KOPT-K1 (cell line): ENCODE measurements at regions not wholly inside any gene's neighbourhood (a gene's known extent, or its start where the extent isn't known, plus 50 kb on each side); places are given as distances from the start of the nearest gene placed in this dataset.
"Not testable (repeated sequence)": the region's sequence is repeated elsewhere in the genome, so short reads cannot be mapped to it uniquely, and the experiment has no call there.

Experiments used
- H3K27ac ChIP-seq: fragments of 200-600 bp; sonication (generic); 2 replicates; pipeline ENCODE4 v1.5.1; 2016; ENCODE audit warnings: antibody characterized with exemption, mild to moderate bottlenecking, low read depth, low read length; ENCODE audit not compliant: poor library complexity, severe bottlenecking
- H3K36me3 ChIP-seq: fragments of 200-600 bp; sonication (generic); 2 replicates; pipeline ENCODE4 v1.5.1; 2017; ENCODE audit warnings: antibody characterized with exemption, mild to moderate bottlenecking, low read length, moderate library complexity; ENCODE audit not compliant: insufficient read depth
- H3K9me3 ChIP-seq: fragments of 200-600 bp; sonication (generic); 2 replicates; pipeline ENCODE4 v1.5.1; 2017; ENCODE audit warnings: antibody characterized with exemption, low read length, mild to moderate bottlenecking; ENCODE audit not compliant: insufficient read depth, poor library complexity, severe bottlenecking

GRCh38 chr4:160492181-160492580 is 1389.3 kb downstream of the RAPGEF2 start:
- Histone ChIP-seq H3K9me3 (peaks cover 6% of the 10 kb centered on the region), H3K27ac (no peak overlapping the region), H3K36me3 (no peaks in the 10 kb centered on the region)

GRCh38 chr4:160493206-160493605 is 1390.3 kb downstream of the RAPGEF2 start:
- no peak overlapping the region for H3K27ac ChIP-seq
- peaks cover 6% of the 10 kb centered on the region for H3K9me3 ChIP-seq
- no peaks in the 10 kb centered on the region for H3K36me3 ChIP-seq

- no peak overlapping the region for H3K27ac ChIP-seq
- no peaks in the 10 kb centered on the region for H3K36me3 ChIP-seq
- H3K9me3 ChIP-seq = peaks cover 6% of the 10 kb centered on the region
Observed at GRCh38 chr4:160495356-160495755, 1392.5 kb downstream of the RAPGEF2 start.

DNA sequence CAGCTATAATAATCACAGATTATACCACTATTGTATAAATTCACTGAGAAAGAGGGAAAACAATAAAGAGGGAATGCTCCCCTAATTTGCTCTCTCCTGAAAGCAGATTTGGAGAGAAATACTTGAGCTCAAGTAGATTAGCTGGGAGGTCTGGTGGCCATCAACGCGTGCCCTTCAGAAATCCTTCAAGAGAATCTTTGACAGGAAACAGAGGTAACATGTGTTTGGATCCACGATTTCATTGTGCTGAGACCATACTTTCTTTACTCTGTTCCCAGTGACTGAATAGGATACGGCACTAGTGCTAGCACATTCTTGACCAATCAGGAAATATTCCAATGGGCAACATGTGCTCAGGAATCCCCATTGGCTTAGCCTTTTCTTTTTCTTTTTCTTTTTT is 1395.3 kb downstream of the RAPGEF2 start:
- no peaks in the 10 kb centered on the region for H3K36me3 ChIP-seq
- H3K9me3 ChIP-seq = no peaks in the 10 kb centered on the region
- no peak overlapping the region for H3K27ac ChIP-seq

- H3K27ac ChIP-seq = no peak overlapping the region
- no peaks in the 10 kb centered on the region for H3K9me3 ChIP-seq
- no peaks in the 10 kb centered on the region for H3K36me3 ChIP-seq
Observed at GRCh38 chr4:160505724-160506123, 1402.8 kb downstream of the RAPGEF2 start.

- no peak overlapping the region for H3K27ac ChIP-seq
- no peaks in the 10 kb centered on the region for H3K9me3 ChIP-seq
- no peaks in the 10 kb centered on the region for H3K36me3 ChIP-seq
Observed at GRCh38 chr4:160510928-160511327, 1408.0 kb downstream of the RAPGEF2 start.

DNA sequence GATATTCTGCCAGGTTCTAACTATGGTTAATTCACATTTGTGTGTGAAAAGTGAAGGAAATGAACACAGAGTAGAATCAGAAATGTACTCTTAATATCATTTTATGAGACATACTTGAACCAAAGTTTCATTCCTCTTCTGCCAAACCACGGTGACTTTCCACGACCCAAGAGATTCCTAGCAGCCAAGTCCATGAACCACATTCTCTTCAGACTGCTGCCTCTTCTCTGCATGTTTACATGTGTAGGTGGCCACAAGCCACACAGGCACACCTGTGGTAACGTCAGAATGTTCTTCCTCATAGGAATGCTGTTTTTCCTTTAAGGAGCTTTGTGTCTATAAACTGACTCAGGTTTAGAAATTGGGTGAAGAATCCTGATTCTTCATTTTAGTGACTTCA is 1411.2 kb downstream of the RAPGEF2 start:
- H3K9me3 ChIP-seq = no peaks in the 10 kb centered on the region
- H3K36me3 ChIP-seq = no peaks in the 10 kb centered on the region
- H3K27ac ChIP-seq = no peak overlapping the region

GRCh38 chr4:160523231-160523630 is 1420.4 kb downstream of the RAPGEF2 start:
- H3K36me3 ChIP-seq = no peaks in the 10 kb centered on the region
- H3K9me3 ChIP-seq = no peaks in the 10 kb centered on the region
- H3K27ac ChIP-seq = no peak overlapping the region

GRCh38 chr4:160537681-160538080 is 1434.8 kb downstream of the RAPGEF2 start:
- Histone ChIP-seq H3K27ac (no peak overlapping the region), H3K9me3 (no peaks in the 10 kb centered on the region)

DNA sequence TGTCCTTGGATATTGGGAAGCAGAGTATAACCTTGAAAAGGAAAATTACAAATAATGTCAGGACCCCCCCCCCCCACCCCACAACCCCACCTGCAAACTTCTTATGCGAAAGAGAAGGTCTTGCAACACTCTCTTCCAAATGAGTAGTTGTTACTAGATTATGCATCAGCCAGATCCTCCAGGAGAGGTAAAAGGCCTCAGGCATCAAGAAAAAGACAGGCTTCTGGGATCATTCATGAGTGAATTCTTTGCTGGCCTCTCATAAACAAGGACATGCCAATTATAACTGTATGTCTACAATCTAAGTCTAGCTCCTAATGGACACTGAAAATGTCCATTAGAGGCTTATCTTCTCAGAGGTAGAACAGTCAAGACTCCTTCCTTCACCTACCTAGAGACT is 1443.3 kb downstream of the RAPGEF2 start:
- Histone ChIP-seq H3K27ac (no peak overlapping the region), H3K36me3 (no peaks in the 10 kb centered on the region)

More at GRCh38 chr4:160537681-160538080, 1434.8 kb downstream of the RAPGEF2 start:
- H3K36me3 ChIP-seq = no peaks in the 10 kb centered on the region

GRCh38 chr4:160549951-160550519 is 1447.2 kb downstream of the RAPGEF2 start:
- H3K36me3 ChIP-seq, H3K27ac ChIP-seq: not testable (repeated sequence)

More for the DNA sequence above, 1443.3 kb downstream of the RAPGEF2 start:
- H3K9me3 ChIP-seq = no peaks in the 10 kb centered on the region

DNA sequence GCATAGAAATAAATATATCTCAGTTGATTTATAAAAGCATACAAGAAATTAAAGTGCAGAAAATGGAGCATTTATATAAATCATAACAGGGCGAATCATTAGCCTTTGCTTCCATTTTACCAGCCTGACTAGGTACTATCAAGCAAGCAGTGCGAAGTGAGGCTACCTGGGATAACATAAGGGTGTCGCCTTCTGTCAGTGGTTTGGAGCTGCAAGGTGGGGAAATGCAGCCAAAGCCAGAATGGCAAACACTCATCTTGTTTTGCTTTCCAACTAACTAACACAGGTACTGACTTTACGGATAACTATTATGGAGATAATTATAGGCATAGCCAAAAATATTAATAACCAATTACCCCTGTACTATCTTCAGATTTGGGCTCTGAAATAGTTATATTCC is 1459.8 kb downstream of the RAPGEF2 start:
- Histone ChIP-seq H3K27ac (no peak overlapping the region), H3K36me3 (no peaks in the 10 kb centered on the region), H3K9me3 (no peaks in the 10 kb centered on the region)

More at GRCh38 chr4:160549951-160550519, 1447.2 kb downstream of the RAPGEF2 start:
- H3K9me3 ChIP-seq = not testable (repeated sequence)

GRCh38 chr4:160563552-160564282 is 1460.8 kb downstream of the RAPGEF2 start:
- Histone ChIP-seq H3K27ac (no peak overlapping the region), H3K36me3 (no peaks in the 10 kb centered on the region), H3K9me3 (no peaks in the 10 kb centered on the region)

- Histone ChIP-seq H3K9me3 (no peaks in the 10 kb centered on the region), H3K36me3 (no peaks in the 10 kb centered on the region)
Observed at GRCh38 chr4:160567634-160568033, 1464.8 kb downstream of the RAPGEF2 start.

DNA sequence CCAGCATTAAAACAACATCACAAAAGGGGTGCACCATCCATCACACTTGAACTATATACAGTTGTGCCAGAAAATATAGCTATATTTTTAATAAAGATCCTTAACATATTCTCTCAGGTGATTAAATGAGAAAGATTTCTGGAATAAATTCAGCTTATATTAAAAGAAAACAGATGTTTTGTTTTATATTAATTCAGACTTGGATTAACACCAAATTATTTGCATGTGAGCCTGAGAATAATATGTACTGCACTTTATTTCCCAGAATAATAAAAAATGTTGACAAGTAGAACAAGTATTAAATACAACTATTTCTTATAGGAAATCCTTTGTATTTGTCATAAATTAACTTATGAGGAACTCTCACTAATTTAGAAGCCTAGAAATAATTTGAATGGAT is 1467.4 kb downstream of the RAPGEF2 start:
- Histone ChIP-seq H3K9me3 (no peaks in the 10 kb centered on the region), H3K27ac (no peak overlapping the region), H3K36me3 (no peaks in the 10 kb centered on the region)

More at GRCh38 chr4:160567634-160568033, 1464.8 kb downstream of the RAPGEF2 start:
- no peak overlapping the region for H3K27ac ChIP-seq

DNA sequence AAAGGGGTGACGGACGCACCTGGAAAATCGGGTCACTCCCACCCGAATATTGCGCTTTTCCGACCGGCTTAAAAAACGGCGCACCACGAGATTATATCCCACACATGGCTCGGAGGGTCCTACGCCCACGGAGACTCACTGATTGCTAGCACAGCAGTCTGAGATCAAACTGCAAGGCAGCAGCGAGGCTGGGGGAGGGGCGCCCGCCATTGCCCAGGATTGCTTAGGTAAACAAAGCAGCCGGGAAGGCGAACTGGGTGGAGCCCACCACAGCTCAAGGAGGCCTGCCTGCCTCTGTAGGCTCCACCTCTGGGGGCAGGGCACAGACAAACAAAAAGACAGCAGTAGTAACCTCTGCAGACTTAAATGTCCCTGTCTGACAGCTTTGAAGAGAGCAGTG is 1471.4 kb downstream of the RAPGEF2 start:
- not testable (repeated sequence) for H3K36me3 ChIP-seq, H3K9me3 ChIP-seq, H3K27ac ChIP-seq
